ENCODE measurements at regions not wholly inside any gene's neighbourhood (a gene's known extent, or its start where the extent isn't known, plus 50 kb on each side); places are given as distances from the start of the nearest gene placed in this dataset.

- no peak for TF ChIP-seq RAD21 (IDR thresholded peaks at IDR 0.05; ENCODE audit: low read length)
- no peak for TF ChIP-seq CTCF (conservative IDR thresholded peaks at IDR 0.05; ENCODE audit: low read depth, low read length)
- TF ChIP-seq MXI1 (IDR thresholded peaks at IDR 0.05; ENCODE audit: borderline replicate concordance, low read depth, low read length), result no peak
- TF ChIP-seq CEBPB (IDR thresholded peaks at IDR 0.05; ENCODE audit: low read depth, low read length), result no peak
- TF ChIP-seq ELK1 (IDR thresholded peaks at IDR 0.05; ENCODE audit: borderline replicate concordance, low read depth, low read length), result no peak
- no peak for TF ChIP-seq SMC3 (IDR thresholded peaks at IDR 0.05; ENCODE audit: low read depth, low read length)
Measured at GRCh38 chr9:73280113-73280512, 128.4 kb downstream of the ANXA1 start.

Data from IMR-90 (cell line).